ENCODE measurements at regions not wholly inside any gene's neighbourhood (a gene's known extent, or its start where the extent isn't known, plus 50 kb on each side); places are given as distances from the start of the nearest gene placed in this dataset.

DNA sequence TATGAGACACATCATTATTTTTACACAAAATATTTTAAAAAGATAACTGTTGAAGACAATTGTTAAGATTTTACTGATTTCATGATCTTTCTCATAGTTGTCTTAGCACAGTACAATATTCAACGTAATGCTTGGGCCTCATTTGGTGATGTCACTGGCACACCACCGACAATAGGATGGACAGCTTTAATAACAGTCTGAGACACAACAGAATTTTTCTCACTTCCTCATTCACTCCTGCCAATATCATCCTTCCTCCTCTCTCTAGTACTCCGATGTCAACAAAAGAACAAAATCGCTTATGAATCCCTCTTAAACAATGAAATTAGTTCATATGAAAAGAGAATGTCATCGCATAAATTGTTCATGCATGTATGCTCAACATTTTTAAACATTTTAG lies 461.9 kb upstream of the CDH7 start:
- TF ChIP-seq, protein P1, sequence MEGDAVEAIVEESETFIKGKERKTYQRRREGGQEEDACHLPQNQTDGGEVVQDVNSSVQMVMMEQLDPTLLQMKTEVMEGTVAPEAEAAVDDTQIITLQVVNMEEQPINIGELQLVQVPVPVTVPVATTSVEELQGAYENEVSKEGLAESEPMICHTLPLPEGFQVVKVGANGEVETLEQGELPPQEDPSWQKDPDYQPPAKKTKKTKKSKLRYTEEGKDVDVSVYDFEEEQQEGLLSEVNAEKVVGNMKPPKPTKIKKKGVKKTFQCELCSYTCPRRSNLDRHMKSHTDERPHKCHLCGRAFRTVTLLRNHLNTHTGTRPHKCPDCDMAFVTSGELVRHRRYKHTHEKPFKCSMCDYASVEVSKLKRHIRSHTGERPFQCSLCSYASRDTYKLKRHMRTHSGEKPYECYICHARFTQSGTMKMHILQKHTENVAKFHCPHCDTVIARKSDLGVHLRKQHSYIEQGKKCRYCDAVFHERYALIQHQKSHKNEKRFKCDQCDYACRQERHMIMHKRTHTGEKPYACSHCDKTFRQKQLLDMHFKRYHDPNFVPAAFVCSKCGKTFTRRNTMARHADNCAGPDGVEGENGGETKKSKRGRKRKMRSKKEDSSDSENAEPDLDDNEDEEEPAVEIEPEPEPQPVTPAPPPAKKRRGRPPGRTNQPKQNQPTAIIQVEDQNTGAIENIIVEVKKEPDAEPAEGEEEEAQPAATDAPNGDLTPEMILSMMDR (IDR thresholded peaks at IDR 0.05; ENCODE audit: borderline replicate concordance, insufficient read depth, low read depth, low read length), result no peak
- H3K4me3 ChIP-seq (ENCODE audit: low read depth, low read length), result no peak overlapping the region

DNA sequence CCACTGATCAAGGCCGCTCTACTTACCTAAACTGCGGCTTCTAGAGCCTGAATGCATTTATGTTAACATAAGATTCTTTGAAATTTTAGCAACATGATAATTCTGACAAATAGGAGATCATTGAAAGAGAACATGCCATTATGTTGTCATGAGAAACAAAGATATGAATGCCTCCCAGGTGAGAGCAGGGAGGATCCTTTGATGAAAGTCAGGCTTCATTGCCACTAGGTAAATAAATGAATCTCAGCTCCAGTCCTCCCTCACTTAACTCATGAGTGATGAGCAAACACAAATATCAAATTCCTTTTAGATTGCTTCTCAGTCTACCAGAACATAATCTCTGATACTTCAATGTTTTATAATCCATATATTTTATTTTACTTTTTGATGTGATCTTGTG lies 463.2 kb upstream of the CDH7 start:
- no peak overlapping the region for H3K4me3 ChIP-seq (ENCODE audit: low read depth, low read length)
- TF ChIP-seq, protein P1 (IDR thresholded peaks at IDR 0.05; ENCODE audit: borderline replicate concordance, insufficient read depth, low read depth, low read length), result no peak

DNA sequence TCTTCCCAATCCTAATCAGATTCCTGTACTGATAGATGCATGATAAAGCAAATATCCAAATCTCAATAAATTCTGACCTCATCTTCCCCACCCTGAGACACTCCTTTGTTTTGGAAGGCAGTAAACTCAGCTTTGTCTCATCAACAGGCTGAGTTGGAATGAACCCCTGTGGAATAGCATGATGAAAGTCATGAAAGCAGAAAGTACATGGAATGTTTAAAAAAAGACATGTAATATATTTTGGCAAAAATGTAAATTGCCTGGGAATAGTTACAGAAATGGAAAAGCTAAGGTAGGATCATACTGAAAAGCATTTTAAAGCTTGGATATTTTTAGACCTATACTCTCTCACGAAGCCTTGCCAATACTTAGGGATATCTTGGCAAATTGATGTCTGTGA lies 468.7 kb upstream of the CDH7 start:
- TF ChIP-seq, protein P1 (IDR thresholded peaks at IDR 0.05; ENCODE audit: borderline replicate concordance, insufficient read depth, low read depth, low read length), result no peak
- no peak overlapping the region for H3K4me3 ChIP-seq (ENCODE audit: low read depth, low read length)

DNA sequence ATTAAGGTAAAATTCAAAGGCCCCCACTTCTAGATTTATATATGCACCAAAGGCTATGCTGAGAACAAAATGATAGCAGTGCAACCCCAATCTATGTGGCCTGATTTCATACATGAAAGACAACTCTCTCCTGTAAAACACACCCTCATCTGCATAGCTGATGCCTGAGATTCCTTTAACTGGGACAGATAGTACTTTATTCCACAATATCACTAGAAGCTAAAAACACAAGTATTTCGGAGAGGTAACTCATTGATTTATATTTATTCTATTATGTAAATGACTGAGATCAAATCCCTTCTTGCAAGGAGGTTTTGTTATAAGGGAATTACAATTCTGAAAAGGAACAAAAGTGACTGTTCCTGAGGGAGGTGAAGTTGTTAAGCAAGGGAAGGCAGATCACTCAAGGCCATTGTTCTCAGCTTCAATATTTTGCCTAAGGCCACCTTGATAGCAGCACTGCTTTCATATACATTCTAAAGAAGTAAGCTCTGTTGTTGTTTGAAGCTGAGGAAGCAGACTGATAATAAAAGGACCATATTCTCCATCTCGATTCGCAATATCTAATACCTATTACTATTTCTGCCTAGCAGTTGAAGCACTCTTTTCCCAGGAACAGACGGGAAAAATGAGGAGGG lies 471.0 kb upstream of the CDH7 start:
- TF ChIP-seq, protein P1 (IDR thresholded peaks at IDR 0.05; ENCODE audit: borderline replicate concordance, insufficient read depth, low read depth, low read length), result no peak
- no peak overlapping the region for H3K4me3 ChIP-seq (ENCODE audit: low read depth, low read length)

DNA sequence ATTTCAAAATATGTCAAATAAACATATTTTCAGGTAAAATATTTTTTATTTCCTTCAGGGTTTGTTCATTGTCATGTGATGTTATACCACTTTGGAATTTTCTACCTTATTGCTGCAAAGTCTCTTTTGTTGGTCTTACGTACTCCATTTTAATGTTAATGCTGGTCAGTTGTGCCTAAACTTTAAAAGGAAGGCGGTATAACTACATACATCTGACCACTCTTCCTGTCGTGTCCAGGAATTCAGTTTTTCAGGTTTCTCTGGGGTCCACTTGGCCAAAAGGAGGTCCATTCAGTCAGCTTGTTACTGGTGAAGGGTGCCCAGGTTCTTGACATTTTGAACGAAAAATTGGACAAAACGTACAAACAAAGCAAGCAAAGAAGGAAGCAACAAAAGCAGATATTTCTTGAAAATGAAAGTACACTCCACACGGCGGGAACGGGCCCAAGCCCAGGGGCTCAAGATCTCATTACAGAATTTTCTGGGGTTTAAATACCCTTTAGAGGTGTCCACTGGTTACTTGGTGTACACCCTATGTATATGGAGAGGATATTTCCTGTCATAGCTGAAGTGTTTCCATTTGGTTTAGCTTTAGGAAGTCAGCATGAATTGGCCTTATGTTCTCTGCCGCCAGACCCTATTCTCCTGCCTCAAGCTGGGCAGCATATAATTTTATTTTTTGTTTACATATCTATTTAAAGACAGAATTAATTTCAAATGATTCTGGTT lies 471.7 kb upstream of the CDH7 start:
- TF ChIP-seq, protein P1 (IDR thresholded peaks at IDR 0.05; ENCODE audit: borderline replicate concordance, insufficient read depth, low read depth, low read length), result no peak
- no peak overlapping the region for H3K4me3 ChIP-seq (ENCODE audit: low read depth, low read length)

DNA sequence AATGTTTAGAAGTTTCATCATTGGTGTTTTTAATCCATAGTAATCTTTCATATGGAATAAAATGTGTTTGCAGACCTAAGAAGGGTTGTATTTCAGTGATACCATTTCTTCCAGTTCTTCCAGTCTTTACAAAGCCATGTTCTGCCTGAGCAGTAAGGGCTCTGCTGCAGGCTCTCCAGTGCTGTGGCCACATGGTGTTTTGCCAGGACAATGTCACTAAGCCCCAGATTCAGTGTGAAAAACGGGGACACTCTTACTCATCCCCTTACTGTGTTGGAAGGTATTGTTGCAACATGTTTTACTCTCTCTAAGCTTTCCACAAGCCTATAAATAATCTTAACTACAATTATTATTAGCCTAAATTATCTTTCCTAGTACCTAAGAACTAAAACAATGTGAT lies 481.4 kb upstream of the CDH7 start:
- no peak overlapping the region for H3K4me3 ChIP-seq (ENCODE audit: low read depth, low read length)
- TF ChIP-seq, protein P1 (IDR thresholded peaks at IDR 0.05; ENCODE audit: borderline replicate concordance, insufficient read depth, low read depth, low read length), result no peak

DNA sequence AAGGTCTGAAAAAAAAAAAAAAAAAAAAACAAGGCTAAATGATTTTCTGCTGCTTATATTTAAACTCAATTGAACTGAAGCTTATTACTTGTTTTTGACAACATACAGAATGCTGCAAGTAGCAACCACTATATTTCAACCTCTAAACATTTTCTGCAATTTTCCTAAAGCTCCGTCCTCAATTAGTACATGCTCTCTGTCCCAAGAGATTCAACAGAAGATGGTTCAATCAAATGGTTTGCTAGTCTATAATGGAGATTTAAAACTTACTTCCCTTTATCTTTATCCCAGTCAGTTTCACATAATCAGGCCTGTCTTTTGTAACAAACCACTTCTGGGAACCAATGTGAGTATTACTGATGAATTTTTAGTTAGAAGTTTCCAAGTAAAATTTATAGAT lies 485.1 kb upstream of the CDH7 start:
- no peak overlapping the region for H3K4me3 ChIP-seq (ENCODE audit: low read depth, low read length)
- TF ChIP-seq, protein P1 (IDR thresholded peaks at IDR 0.05; ENCODE audit: borderline replicate concordance, insufficient read depth, low read depth, low read length), result no peak

All from GM12875 (cell line).